Activated CD8-positive, alpha-beta memory T cell treated with anti-CD3 and anti-CD28 coated beads, Interleukin-2, amount 50 U/mL, for 48 hours (primary cell): ENCODE measurements at regions not wholly inside any gene's neighbourhood (a gene's known extent, or its start where the extent isn't known, plus 50 kb on each side); places are given as distances from the start of the nearest gene placed in this dataset.
"Not testable (repeated sequence)": the region's sequence is repeated elsewhere in the genome, so short reads cannot be mapped to it uniquely, and the experiment has no call there.

Experiments
- DNase-seq: peaks from one replicate; pipeline ENCODE4 v3.0.0-alpha.2; 2020

GRCh38 chr4:110850461-110851442 lies 227.9 kb upstream of the PITX2 start:
- no peak for DNase-seq

DNA sequence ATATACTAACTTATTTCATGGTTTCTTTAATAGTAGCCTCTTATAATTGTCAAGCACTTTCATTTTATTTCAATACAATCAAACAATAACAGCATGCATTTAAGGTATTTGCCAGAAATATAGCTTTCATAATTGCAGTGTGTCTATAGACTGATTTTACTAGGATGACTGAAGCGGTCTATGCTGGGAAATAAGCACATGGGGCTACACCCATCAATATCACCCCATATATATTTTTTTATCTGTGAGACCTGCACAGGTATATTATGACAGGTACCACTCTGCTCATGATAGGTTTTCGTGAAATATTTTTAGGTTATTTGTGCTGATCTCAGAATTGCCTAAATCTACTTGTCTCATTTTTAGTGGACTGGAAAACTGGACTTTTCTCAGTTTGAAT lies 229.1 kb upstream of the PITX2 start:
- DNase-seq: no peak

GRCh38 chr4:110852793-110853192 lies 229.9 kb upstream of the PITX2 start:
- no peak for DNase-seq

DNA sequence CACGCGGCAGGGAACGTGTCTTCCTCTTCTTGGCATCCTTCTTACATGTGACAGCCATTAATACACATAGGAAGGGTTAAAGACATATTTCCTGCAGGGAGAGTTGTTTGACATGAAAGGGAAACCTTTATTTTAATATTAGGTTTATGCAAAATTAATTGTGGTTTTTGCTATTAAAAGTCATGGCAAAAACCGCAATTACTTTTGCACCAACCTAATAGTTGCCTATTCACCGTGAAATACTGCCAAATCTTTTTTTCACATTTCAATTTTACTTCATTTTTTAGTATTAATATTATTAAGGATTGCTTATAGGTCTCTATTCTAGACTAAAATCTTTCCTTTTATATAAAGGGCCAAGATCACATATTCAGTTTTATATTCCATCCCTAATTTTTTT lies 230.4 kb upstream of the PITX2 start:
- no peak for DNase-seq

GRCh38 chr4:110854021-110854678 lies 231.3 kb upstream of the PITX2 start:
- no peak for DNase-seq

DNA sequence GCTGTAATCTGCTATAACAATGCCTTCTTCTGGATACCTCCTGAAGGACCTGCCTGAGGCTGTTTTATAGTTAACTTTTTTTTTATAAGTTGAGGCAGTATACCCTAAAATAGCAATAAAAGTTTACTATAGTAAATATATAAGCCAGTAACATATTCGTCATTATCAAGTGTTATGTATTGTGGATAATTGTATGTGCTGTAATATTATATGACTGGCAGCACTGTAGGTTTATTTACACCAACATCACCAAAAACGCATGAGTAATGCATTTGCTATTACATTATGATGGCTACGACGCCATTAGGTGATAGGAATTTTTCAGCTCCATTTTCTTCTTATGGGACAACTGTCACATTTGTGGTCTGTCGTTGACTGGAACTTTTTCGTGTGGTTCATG lies 237.2 kb upstream of the PITX2 start:
- DNase-seq: no peak

DNA sequence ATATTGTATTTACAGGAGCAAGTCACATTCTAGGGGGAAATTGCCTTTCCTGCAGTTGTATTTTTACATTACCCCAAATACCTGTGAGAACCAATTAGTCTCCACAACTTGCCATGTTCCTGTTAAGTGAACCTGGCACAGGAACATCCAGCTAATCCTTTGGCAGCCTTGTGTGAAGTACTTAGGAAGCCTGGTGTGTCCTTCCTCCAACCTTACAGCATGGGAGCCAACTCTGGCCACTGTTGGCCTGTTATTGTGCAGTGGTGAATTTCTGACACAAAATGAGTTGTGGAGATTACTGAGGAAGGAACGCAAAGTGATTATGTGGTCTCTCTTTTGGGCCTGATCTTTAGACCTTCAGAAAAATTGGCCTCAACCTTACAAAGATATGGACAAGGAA lies 238.0 kb upstream of the PITX2 start:
- DNase-seq: no peak

DNA sequence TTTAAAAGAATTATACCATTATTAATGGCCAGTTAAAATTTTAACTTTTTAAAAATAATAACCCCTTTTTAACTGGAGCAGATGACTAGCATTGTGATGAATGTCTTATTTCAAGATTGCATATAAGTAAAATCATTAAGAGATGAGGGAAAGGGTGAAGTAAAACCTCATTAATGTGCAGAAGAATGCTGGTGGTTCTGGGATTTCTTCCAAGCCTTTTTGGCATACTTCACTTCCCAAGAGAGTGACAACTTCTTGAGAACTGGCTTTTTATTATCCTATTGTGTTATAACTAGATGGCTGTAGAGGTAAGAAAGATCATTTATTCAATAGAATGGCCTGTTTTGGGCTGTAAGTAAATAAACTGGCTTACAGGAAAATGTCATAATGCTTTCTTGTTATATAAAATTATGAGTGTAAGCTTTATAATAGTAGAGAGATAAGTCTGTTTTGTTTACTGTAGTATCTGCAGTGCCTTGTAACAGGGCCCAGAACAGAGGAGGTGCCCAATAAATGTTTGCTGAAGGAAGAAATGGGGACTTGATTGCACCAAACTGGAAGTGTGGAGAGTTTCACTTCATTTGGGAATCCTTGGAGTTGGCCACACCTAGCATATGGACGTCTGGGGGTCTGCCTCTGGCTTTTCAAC lies 242.9 kb upstream of the PITX2 start:
- DNase-seq: no peak

GRCh38 chr4:110867251-110867960 lies 244.5 kb upstream of the PITX2 start:
- no peak for DNase-seq

GRCh38 chr4:110867981-110868720 lies 245.3 kb upstream of the PITX2 start:
- DNase-seq: no peak

DNA sequence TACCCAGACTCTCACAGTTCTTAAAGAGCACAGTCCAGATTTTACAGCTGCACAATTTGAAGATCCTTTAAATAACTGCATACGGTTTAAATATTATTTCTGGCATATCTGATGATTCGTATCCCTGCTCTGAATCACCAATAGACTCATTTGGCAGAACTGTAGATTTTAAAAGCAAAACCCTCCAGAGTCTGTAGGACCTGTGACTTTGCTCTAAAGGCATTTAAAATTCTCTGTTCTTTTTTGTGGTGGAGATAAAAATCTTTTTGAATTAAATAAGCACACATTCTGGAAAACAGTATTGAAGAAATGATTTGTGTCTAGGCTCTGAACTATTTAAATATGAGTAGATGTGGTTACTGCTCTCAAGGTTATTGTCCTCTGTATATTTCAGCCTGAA lies 246.2 kb upstream of the PITX2 start:
- no peak for DNase-seq

DNA sequence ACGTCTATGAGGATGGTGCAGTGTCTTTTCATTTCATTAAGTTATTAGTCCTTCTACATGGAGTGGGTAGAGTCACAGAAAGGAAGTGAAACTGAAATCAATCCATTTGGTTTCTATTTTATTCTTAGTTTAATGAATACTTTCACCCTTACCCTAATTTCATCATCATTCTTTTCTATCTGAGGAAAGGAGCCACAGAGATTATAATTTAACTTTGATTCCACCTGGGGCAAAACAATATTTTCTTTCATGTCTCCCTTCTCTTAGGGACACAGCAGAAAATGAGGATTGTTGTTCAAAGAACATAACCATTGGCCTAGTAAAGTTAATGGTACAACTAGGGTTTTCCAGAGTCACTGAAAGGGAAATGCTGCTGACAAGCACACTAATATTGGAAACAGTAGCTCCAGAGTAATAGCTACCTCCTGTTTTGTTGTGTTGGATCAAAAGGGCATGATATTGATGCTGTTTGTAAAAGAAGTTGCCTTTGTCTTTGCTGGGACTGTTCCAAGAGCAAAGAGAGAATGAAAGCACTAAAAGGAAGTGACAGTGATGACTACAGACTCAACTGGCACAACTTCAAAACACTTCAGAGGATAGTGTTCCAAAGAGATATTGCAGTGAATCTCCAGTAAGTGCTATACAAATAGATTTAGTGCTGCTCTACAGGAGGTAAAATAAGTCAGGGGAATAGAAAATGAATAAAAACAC lies 247.1 kb upstream of the PITX2 start:
- no peak for DNase-seq

DNA sequence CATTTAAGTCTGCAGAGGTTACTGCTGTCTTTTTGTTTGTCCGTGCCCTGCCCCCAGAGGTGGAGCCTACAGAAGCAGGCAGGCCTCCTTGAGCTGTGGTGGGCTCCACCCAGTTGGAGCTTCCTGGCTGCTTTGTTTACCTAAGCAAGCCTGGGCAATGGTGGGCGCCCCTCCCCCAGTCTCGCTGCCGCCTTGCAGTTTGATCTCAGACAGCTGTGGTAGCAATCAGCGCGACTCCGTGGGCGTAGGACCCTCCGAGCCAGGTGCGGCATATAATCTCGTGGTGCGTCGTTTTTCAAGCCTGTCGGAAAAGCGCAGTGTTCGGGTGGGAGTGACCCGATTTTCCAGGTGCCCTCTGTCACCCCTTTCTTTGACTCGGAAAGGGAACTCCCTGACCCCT lies 253.3 kb upstream of the PITX2 start:
- DNase-seq: not testable (repeated sequence)

GRCh38 chr4:110876866-110877265 lies 254.0 kb upstream of the PITX2 start:
- no peak for DNase-seq

DNA sequence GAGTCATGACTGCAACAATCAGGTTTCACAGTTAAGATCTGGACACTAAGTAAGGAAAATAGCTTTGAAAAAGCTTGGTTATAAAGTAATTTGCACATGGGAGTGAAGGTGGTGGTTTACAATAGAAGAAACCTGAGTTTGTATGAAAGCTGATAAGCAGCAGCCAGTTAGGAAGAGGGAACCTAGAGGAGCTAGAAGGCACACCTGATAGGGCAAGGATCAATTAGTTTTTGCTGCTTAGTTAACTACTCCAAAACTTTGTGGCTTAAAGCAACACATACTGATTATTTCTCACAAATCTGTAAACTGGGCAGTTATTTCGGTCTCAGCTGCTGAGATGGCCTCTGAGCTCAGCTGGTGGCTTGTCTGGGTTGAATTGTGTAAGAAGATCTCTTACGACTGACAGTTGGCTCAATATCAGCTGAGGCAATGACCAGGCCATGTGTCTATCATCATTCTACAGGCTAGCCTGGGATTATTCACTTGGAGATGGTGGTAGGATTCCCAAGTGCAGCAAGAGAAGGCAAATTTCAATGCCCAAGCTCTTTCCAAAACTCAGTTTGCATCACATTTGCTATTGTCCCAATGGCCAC lies 255.0 kb upstream of the PITX2 start:
- no peak for DNase-seq

- no peak for DNase-seq
Observed at GRCh38 chr4:110878413-110878812, 255.5 kb upstream of the PITX2 start.

GRCh38 chr4:110878956-110879355 lies 256.1 kb upstream of the PITX2 start:
- DNase-seq: no peak

GRCh38 chr4:110886270-110886669 lies 263.4 kb upstream of the PITX2 start:
- DNase-seq: no peak

DNA sequence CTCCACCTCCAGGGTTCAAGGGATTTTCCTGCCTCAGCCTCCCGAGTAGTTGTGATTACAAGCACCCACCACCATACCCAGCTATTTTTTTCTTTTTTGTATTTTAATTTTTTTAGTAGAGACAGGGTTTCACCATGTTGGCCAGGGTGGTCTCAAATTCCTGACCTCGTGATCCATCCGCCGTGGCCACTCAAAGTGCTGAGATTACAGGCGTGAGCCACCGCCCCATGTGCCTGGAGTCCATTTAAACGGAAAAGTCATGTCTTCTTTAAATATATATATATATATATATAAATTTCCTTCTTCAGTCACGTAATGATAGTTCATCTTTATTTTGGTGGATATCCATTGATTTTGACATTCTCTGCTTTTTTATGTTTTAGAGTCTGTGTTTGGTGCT lies 264.0 kb upstream of the PITX2 start:
- no peak for DNase-seq

- no peak for DNase-seq
Observed at GRCh38 chr4:110897784-110898183, 274.9 kb upstream of the PITX2 start.

GRCh38 chr4:110898290-110898689 lies 275.4 kb upstream of the PITX2 start:
- no peak for DNase-seq
